Kidney tubule cell (primary cell): ENCODE measurements at regions not wholly inside any gene's neighbourhood (a gene's known extent, or its start where the extent isn't known, plus 50 kb on each side); places are given as distances from the start of the nearest gene placed in this dataset.

Experiments used
- DNase-seq: peaks from one replicate; pipeline ENCODE4 v3.0.0-alpha.2; 2018; ENCODE audit warnings: low spot score

- DNase-seq = no peak
Observed at GRCh38 chr6:68391953-68392352, 243.1 kb upstream of the ADGRB3 start.

GRCh38 chr6:68372991-68373390 is 262.1 kb upstream of the ADGRB3 start:
- no peak for DNase-seq

GRCh38 chr6:68368845-68369244 is 266.2 kb upstream of the ADGRB3 start:
- DNase-seq = no peak

- no peak for DNase-seq
Observed at GRCh38 chr6:68364271-68364805, 270.7 kb upstream of the ADGRB3 start.

- peak; percentile 45 for DNase-seq
Observed at GRCh38 chr6:68343901-68344300, 291.2 kb upstream of the ADGRB3 start.

GRCh38 chr6:68342286-68342685 is 292.8 kb upstream of the ADGRB3 start:
- DNase-seq = no peak

GRCh38 chr6:68339488-68340131 is 295.5 kb upstream of the ADGRB3 start:
- no peak for DNase-seq

- DNase-seq = no peak
Observed at GRCh38 chr6:68333442-68333841, 301.6 kb upstream of the ADGRB3 start.

- no peak for DNase-seq
Observed at GRCh38 chr6:68328156-68328555, 306.9 kb upstream of the ADGRB3 start.

GRCh38 chr6:68326762-68327161 is 308.3 kb upstream of the ADGRB3 start:
- no peak for DNase-seq

- no peak for DNase-seq
Observed at GRCh38 chr6:68317366-68317765, 317.7 kb upstream of the ADGRB3 start.

- no peak for DNase-seq
Observed at GRCh38 chr6:68313911-68314310, 321.2 kb upstream of the ADGRB3 start.

GRCh38 chr6:68307301-68307700 is 327.8 kb upstream of the ADGRB3 start:
- DNase-seq = no peak

GRCh38 chr6:68296126-68296525 is 339.0 kb upstream of the ADGRB3 start:
- DNase-seq = no peak

- no peak for DNase-seq
Observed at GRCh38 chr6:68282646-68283045, 352.4 kb upstream of the ADGRB3 start.

GRCh38 chr6:68279793-68280557 is 355.1 kb upstream of the ADGRB3 start:
- DNase-seq = no peak

GRCh38 chr6:68273297-68273696 is 361.8 kb upstream of the ADGRB3 start:
- no peak for DNase-seq

GRCh38 chr6:68256391-68256790 is 378.7 kb upstream of the ADGRB3 start:
- DNase-seq = no peak

GRCh38 chr6:68252632-68253031 is 382.4 kb upstream of the ADGRB3 start:
- DNase-seq = no peak

GRCh38 chr6:68247782-68248181 is 387.3 kb upstream of the ADGRB3 start:
- DNase-seq = no peak

- DNase-seq = no peak
Observed at GRCh38 chr6:68240726-68241125, 394.4 kb upstream of the ADGRB3 start.

GRCh38 chr6:68239034-68239433 is 396.0 kb upstream of the ADGRB3 start:
- no peak for DNase-seq

- DNase-seq = peak; percentile 52
Observed at GRCh38 chr6:68238097-68238601, 396.9 kb upstream of the ADGRB3 start.
